ENCODE measurements at regions not wholly inside any gene's neighbourhood (a gene's known extent, or its start where the extent isn't known, plus 50 kb on each side); places are given as distances from the start of the nearest gene placed in this dataset.

GRCh38 chr11:116397602-116398084 is 375.1 kb downstream of the BUD13 start (continued):
- TF ChIP-seq, protein P1, sequence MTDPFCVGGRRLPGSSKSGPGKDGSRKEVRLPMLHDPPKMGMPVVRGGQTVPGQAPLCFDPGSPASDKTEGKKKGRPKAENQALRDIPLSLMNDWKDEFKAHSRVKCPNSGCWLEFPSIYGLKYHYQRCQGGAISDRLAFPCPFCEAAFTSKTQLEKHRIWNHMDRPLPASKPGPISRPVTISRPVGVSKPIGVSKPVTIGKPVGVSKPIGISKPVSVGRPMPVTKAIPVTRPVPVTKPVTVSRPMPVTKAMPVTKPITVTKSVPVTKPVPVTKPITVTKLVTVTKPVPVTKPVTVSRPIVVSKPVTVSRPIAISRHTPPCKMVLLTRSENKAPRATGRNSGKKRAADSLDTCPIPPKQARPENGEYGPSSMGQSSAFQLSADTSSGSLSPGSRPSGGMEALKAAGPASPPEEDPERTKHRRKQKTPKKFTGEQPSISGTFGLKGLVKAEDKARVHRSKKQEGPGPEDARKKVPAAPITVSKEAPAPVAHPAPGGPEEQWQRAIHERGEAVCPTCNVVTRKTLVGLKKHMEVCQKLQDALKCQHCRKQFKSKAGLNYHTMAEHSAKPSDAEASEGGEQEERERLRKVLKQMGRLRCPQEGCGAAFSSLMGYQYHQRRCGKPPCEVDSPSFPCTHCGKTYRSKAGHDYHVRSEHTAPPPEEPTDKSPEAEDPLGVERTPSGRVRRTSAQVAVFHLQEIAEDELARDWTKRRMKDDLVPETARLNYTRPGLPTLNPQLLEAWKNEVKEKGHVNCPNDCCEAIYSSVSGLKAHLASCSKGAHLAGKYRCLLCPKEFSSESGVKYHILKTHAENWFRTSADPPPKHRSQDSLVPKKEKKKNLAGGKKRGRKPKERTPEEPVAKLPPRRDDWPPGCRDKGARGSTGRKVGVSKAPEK (CRISPR knock-in tag; IDR thresholded peaks at IDR 0.05; ENCODE audit: borderline replicate concordance) = no peak
- TF ChIP-seq ZFAT (CRISPR knock-in tag; conservative IDR thresholded peaks at IDR 0.05) (no peak), AHDC1 (CRISPR knock-in tag; IDR thresholded peaks at IDR 0.05; ENCODE audit: borderline replicate concordance) (peak; percentile 35; the same call in 1 of the 2 replicates), ZNF17 (CRISPR knock-in tag; IDR thresholded peaks at IDR 0.05) (no peak), SIX1 (CRISPR knock-in tag; IDR thresholded peaks at IDR 0.05; ENCODE audit: borderline replicate concordance) (no peak), ZNF557 (CRISPR knock-in tag; IDR thresholded peaks at IDR 0.05) (no peak), MXI1 (IDR thresholded peaks at IDR 0.05; ENCODE audit: borderline replicate concordance, low read depth, low read length) (no peak), AKAP8 (CRISPR knock-in tag; IDR thresholded peaks at IDR 0.05) (no peak), TAF15 (IDR thresholded peaks at IDR 0.05; ENCODE audit: low read depth, low read length, poor library complexity, severe bottlenecking) (no peak), ZFP41 (CRISPR knock-in tag; IDR thresholded peaks at IDR 0.05; ENCODE audit: borderline replicate concordance) (no peak), AGO2 (optimal IDR thresholded peaks at IDR 0.05; ENCODE audit: low read depth, low read length) (no peak), ELF3 (CRISPR knock-in tag; IDR thresholded peaks at IDR 0.05) (0 out of 2 replicates have a peak, but pooled peaks have one; percentile 27)
- TF ChIP-seq, protein P2, sequence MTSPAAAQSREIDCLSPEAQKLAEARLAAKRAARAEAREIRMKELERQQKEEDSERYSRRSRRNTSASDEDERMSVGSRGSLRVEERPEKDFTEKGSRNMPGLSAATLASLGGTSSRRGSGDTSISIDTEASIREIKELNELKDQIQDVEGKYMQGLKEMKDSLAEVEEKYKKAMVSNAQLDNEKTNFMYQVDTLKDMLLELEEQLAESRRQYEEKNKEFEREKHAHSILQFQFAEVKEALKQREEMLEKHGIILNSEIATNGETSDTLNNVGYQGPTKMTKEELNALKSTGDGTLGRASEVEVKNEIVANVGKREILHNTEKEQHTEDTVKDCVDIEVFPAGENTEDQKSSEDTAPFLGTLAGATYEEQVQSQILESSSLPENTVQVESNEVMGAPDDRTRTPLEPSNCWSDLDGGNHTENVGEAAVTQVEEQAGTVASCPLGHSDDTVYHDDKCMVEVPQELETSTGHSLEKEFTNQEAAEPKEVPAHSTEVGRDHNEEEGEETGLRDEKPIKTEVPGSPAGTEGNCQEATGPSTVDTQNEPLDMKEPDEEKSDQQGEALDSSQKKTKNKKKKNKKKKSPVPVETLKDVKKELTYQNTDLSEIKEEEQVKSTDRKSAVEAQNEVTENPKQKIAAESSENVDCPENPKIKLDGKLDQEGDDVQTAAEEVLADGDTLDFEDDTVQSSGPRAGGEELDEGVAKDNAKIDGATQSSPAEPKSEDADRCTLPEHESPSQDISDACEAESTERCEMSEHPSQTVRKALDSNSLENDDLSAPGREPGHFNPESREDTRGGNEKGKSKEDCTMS (CRISPR knock-in tag; conservative IDR thresholded peaks at IDR 0.05) = no peak
- TF ChIP-seq, protein P3, sequence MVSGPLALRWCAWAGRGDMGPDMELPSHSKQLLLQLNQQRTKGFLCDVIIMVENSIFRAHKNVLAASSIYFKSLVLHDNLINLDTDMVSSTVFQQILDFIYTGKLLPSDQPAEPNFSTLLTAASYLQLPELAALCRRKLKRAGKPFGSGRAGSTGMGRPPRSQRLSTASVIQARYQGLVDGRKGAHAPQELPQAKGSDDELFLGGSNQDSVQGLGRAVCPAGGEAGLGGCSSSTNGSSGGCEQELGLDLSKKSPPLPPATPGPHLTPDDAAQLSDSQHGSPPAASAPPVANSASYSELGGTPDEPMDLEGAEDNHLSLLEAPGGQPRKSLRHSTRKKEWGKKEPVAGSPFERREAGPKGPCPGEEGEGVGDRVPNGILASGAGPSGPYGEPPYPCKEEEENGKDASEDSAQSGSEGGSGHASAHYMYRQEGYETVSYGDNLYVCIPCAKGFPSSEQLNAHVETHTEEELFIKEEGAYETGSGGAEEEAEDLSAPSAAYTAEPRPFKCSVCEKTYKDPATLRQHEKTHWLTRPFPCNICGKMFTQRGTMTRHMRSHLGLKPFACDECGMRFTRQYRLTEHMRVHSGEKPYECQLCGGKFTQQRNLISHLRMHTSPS (CRISPR knock-in tag; IDR thresholded peaks at IDR 0.05; ENCODE audit: low read depth) = no peak
- TF ChIP-seq, protein P4, sequence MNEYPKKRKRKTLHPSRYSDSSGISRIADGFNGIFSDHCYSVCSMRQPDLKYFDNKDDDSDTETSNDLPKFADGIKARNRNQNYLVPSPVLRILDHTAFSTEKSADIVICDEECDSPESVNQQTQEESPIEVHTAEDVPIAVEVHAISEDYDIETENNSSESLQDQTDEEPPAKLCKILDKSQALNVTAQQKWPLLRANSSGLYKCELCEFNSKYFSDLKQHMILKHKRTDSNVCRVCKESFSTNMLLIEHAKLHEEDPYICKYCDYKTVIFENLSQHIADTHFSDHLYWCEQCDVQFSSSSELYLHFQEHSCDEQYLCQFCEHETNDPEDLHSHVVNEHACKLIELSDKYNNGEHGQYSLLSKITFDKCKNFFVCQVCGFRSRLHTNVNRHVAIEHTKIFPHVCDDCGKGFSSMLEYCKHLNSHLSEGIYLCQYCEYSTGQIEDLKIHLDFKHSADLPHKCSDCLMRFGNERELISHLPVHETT (CRISPR knock-in tag; conservative IDR thresholded peaks at IDR 0.05) = no peak

Data from HepG2 (cell line).